IPS-NIHi11 (cell line): ENCODE measurements at regions not wholly inside any gene's neighbourhood (a gene's known extent, or its start where the extent isn't known, plus 50 kb on each side); places are given as distances from the start of the nearest gene placed in this dataset.

ENCODE experiments used
- DNase-seq: peaks from one replicate; pipeline ENCODE4 v3.0.0; 2012; ENCODE audit warnings: mixed read lengths, low spot score

- no peak for DNase-seq
These were observed 105.3 kb downstream of the AKAIN1 start for GRCh38 chr18:5091741-5092140.

GRCh38 chr18:5075297-5075696 lies 121.8 kb downstream of the AKAIN1 start:
- DNase-seq: no peak

GRCh38 chr18:5073026-5073944 lies 123.8 kb downstream of the AKAIN1 start:
- DNase-seq: peak; percentile 33

GRCh38 chr18:5068851-5069250 lies 128.2 kb downstream of the AKAIN1 start:
- DNase-seq: no peak

GRCh38 chr18:5066380-5066977 lies 130.6 kb downstream of the AKAIN1 start:
- DNase-seq: peak; percentile 48

GRCh38 chr18:5065615-5066014 lies 131.4 kb downstream of the AKAIN1 start:
- no peak for DNase-seq

- DNase-seq: no peak
These were observed 132.2 kb downstream of the AKAIN1 start for GRCh38 chr18:5064841-5065370.

- no peak for DNase-seq
These were observed 135.3 kb downstream of the AKAIN1 start for GRCh38 chr18:5061785-5062184.

- no peak for DNase-seq
These were observed 136.5 kb downstream of the AKAIN1 start for GRCh38 chr18:5060543-5060942.

- no peak for DNase-seq
These were observed 137.4 kb downstream of the AKAIN1 start for GRCh38 chr18:5059696-5060032.

GRCh38 chr18:5058768-5059695 lies 138.0 kb downstream of the AKAIN1 start:
- DNase-seq: no peak

GRCh38 chr18:5057386-5058348 lies 139.4 kb downstream of the AKAIN1 start:
- peak; percentile 81 for DNase-seq

- no peak for DNase-seq
These were observed 144.6 kb downstream of the AKAIN1 start for GRCh38 chr18:5052491-5052890.

- DNase-seq: no peak
These were observed 145.8 kb downstream of the AKAIN1 start for GRCh38 chr18:5051207-5051606.

- DNase-seq: no peak
These were observed 147.9 kb downstream of the AKAIN1 start for GRCh38 chr18:5049124-5049523.

GRCh38 chr18:5040476-5040875 lies 156.6 kb downstream of the AKAIN1 start:
- no peak for DNase-seq

GRCh38 chr18:5036523-5036922 lies 160.5 kb downstream of the AKAIN1 start:
- no peak for DNase-seq

GRCh38 chr18:5031216-5031615 lies 165.8 kb downstream of the AKAIN1 start:
- DNase-seq: no peak

GRCh38 chr18:5030636-5031035 lies 166.4 kb downstream of the AKAIN1 start:
- DNase-seq: no peak

GRCh38 chr18:5029592-5029991 lies 167.5 kb downstream of the AKAIN1 start:
- no peak for DNase-seq

GRCh38 chr18:5024741-5025140 lies 172.3 kb downstream of the AKAIN1 start:
- no peak for DNase-seq
